Activated naive CD8-positive, alpha-beta T cell treated with anti-CD3 and anti-CD28 coated beads, Interleukin-2, amount 10 ng/mL, durations not matched to agents 7 days and 5 days (primary cell): ENCODE measurements at regions not wholly inside any gene's neighbourhood (a gene's known extent, or its start where the extent isn't known, plus 50 kb on each side); places are given as distances from the start of the nearest gene placed in this dataset.
"Not testable (repeated sequence)": the region's sequence is repeated elsewhere in the genome, so short reads cannot be mapped to it uniquely, and the experiment has no call there.

ENCODE experiments used
- ATAC-seq: fragments of 150-1000 bp; cut with Tn5 transposase; one replicate; pipeline ENCODE4 v1.10.0; 2021; ENCODE audit warnings: low read depth, moderate library complexity
- POLR2A ChIA-PET: fragments of 350-600 bp; sonication (Branson Sonifier 250); formaldehyde crosslinking; loops from one replicate; lab custom pipeline; 2021; ENCODE audit warnings: antibody characterized with exemption; lab: Charles Lee
- DNase-seq: peaks from one replicate; pipeline ENCODE4 v3.0.0; 2021
- H3K27ac Mint-ChIP-seq: one replicate; pipeline ENCODE4 v1.8.0; 2022; ENCODE audit warnings: mild to moderate bottlenecking, mixed read lengths
- H3K27me3 Mint-ChIP-seq: one replicate; pipeline ENCODE4 v1.8.0; 2022; ENCODE audit warnings: mild to moderate bottlenecking, moderate library complexity, mixed read lengths
- H3K36me3 Mint-ChIP-seq: one replicate; pipeline ENCODE4 v1.8.0; 2021; ENCODE audit warnings: mild to moderate bottlenecking, mixed read lengths
- H3K4me1 Mint-ChIP-seq: one replicate; pipeline ENCODE4 v1.8.0; 2021; ENCODE audit warnings: mixed read lengths
- H3K4me3 Mint-ChIP-seq: one replicate; pipeline ENCODE4 v1.8.0; 2022; ENCODE audit warnings: mild to moderate bottlenecking, moderate library complexity, mixed read lengths
- H3K9me3 Mint-ChIP-seq: one replicate; pipeline ENCODE4 v1.8.0; 2021; ENCODE audit warnings: mixed read lengths

DNA sequence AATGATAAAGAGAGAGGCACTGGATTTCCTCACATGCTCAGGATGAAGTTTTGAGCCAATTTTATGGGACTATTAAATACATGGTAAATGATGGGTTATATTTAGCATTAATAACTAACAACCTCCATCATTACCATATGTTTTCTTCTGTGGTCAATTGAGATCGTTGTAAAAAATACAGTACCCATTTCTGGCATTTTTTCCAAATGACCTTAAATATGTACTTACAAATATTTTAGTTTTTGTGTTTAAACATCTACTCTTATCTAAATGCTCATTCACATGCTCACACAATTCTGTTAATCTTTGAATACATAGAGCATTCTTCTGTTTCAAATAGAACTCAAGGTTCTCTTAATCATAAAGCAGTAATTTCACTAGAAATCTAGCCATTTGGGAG lies 330.0 kb upstream of the BRINP3 start:
- DNase-seq: no peak
- peaks cover 12% of the 10 kb centered on the region for H3K9me3 Mint-ChIP-seq
- H3K27ac Mint-ChIP-seq: no peak overlapping the region
- H3K27me3 Mint-ChIP-seq: no peaks in the 10 kb centered on the region
- no peaks in the 10 kb centered on the region for H3K36me3 Mint-ChIP-seq
- no peak overlapping the region for H3K4me3 Mint-ChIP-seq
- POLR2A ChIA-PET: no interaction called here
- no peak for ATAC-seq
- no peaks in the 10 kb centered on the region for H3K4me1 Mint-ChIP-seq

GRCh38 chr1:190808035-190808434 lies 330.4 kb upstream of the BRINP3 start:
- Mint-ChIP-seq H3K27me3 (no peaks in the 10 kb centered on the region), H3K4me1 (no peaks in the 10 kb centered on the region), H3K9me3 (peaks cover 12% of the 10 kb centered on the region), H3K36me3 (no peaks in the 10 kb centered on the region), H3K4me3 (no peak overlapping the region), H3K27ac (no peak overlapping the region)
- no peak for ATAC-seq
- POLR2A ChIA-PET: no interaction called here
- DNase-seq: no peak

DNA sequence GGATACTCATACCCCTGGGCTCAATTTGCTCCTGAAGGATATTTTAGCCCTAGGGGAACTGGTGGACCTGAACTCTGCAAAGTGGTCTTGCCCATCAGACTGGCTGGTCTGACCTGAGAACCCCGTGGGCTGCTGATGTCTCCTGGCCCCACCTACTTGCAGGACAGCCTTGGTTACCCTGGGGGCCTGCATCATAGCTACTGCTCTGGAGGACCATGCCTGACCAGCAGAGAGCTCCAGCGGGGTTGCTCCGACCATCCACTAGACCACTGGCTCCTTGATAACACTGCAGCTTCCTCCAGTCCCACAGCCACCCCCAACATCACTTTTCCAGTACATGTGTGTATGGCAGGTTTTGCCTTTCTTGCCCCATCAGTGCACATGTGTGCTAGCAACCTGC lies 331.6 kb upstream of the BRINP3 start:
- no peak overlapping the region for H3K4me3 Mint-ChIP-seq
- DNase-seq (no peak), ATAC-seq (no peak)
- POLR2A ChIA-PET: no interaction called here
- no peaks in the 10 kb centered on the region for H3K27me3 Mint-ChIP-seq
- no peaks in the 10 kb centered on the region for H3K36me3 Mint-ChIP-seq
- H3K9me3 Mint-ChIP-seq: peaks cover 15% of the 10 kb centered on the region
- H3K4me1 Mint-ChIP-seq: no peaks in the 10 kb centered on the region
- H3K27ac Mint-ChIP-seq: no peak overlapping the region

DNA sequence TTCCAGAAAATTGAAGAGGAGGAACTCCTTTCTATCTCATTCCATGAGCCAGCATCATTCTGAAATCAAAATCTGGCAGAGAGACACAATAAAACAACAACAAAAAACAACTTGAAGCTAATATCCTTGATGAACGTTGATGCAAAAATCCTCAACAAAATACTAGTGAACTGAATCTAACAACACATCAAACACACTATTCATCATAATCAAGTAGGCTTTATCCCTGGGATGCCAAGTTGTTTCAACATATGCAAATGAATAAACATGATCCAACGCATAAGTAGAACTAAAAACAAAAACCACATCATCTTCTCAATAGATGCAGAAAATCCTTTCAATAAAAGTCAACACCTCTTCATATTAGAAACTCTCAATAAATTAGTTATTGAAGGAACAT lies 335.3 kb upstream of the BRINP3 start:
- Mint-ChIP-seq H3K4me1 (no peaks in the 10 kb centered on the region), H3K4me3 (no peak overlapping the region), H3K36me3 (no peaks in the 10 kb centered on the region), H3K27ac (no peak overlapping the region), H3K27me3 (no peaks in the 10 kb centered on the region), H3K9me3 (peaks cover 14% of the 10 kb centered on the region)
- POLR2A ChIA-PET: no interaction called here
- ATAC-seq: no peak
- DNase-seq: no peak

- ATAC-seq (no peak), DNase-seq (no peak)
- no peaks in the 10 kb centered on the region for H3K4me1 Mint-ChIP-seq
- POLR2A ChIA-PET: no interaction called here
- no peak overlapping the region for H3K4me3 Mint-ChIP-seq
- peaks cover 5% of the 10 kb centered on the region for H3K9me3 Mint-ChIP-seq
- no peak overlapping the region for H3K27ac Mint-ChIP-seq
- no peaks in the 10 kb centered on the region for H3K36me3 Mint-ChIP-seq
- H3K27me3 Mint-ChIP-seq: no peaks in the 10 kb centered on the region
These were observed 354.8 kb upstream of the BRINP3 start for GRCh38 chr1:190832511-190832910.

DNA sequence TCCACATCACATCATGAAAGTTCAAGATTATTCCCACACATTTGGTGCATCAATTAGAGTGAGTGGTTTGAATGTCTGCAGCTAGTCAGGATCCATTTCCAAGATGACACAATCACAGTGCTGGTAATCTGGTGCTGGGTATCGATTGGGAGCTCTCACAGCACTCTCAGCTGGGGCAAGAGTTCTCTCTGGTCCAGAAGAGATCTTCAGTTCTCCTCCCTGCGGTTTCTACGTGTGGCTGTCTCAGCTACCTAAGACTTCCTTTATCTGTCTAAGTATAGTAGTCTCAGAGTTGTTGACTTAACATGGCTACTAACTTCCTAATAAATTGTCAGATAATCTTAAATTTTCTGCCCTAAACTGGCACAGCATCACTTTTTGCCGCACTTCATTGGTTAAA lies 358.0 kb upstream of the BRINP3 start:
- Mint-ChIP-seq H3K36me3 (no peaks in the 10 kb centered on the region), H3K27ac (no peak overlapping the region), H3K27me3 (no peaks in the 10 kb centered on the region), H3K9me3 (peaks cover 3% of the 10 kb centered on the region), H3K4me1 (no peaks in the 10 kb centered on the region), H3K4me3 (no peak overlapping the region)
- POLR2A ChIA-PET: no interaction called here
- DNase-seq (no peak), ATAC-seq (no peak)

DNA sequence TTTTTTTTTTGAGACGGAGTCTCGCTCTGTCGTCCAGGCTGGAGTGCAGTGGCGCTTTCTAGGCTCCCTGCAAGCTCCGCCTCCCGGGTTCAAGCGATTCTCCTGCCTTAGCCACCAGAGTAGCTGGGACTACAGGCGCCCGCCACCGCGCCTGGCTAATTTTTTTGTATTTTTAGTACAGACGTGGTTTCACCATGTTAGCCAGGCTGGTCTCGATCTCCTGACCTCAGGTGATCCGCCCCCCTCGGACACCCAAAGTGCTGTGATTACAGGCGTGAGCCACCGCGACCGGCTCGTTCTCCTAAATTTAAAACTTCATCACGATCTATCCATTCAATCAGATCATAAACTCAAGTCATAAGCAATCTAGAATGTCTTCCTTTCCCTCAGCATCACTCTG lies 359.5 kb upstream of the BRINP3 start:
- H3K36me3 Mint-ChIP-seq, H3K27me3 Mint-ChIP-seq, H3K27ac Mint-ChIP-seq, ATAC-seq, POLR2A ChIA-PET, DNase-seq, H3K4me3 Mint-ChIP-seq, H3K4me1 Mint-ChIP-seq, H3K9me3 Mint-ChIP-seq: not testable (repeated sequence)

DNA sequence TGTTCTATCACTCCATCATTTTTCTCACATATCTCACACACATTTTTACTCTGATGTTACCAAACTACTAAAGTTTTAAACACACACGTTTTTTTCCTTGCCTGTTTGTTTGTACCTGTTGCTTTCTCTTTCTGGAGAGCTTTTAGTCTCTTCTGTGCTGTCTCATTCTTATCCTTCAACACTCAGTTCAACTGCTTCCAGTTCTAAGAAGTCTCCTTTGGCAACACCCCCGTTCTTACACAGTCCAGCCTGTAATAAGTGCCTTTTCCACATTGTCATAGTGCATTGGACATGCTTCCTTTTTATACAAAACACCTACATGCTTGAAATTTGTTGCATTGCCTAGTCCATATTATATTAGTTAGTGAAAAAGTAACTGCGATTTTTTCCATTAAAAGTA lies 360.2 kb upstream of the BRINP3 start:
- no peaks in the 10 kb centered on the region for H3K36me3 Mint-ChIP-seq
- ATAC-seq: no peak
- H3K4me3 Mint-ChIP-seq: no peak overlapping the region
- POLR2A ChIA-PET: no interaction called here
- no peak for DNase-seq
- no peaks in the 10 kb centered on the region for H3K4me1 Mint-ChIP-seq
- H3K9me3 Mint-ChIP-seq: peaks cover 3% of the 10 kb centered on the region
- no peak overlapping the region for H3K27ac Mint-ChIP-seq
- no peaks in the 10 kb centered on the region for H3K27me3 Mint-ChIP-seq

GRCh38 chr1:190847166-190847565 lies 369.5 kb upstream of the BRINP3 start:
- DNase-seq: no peak
- Mint-ChIP-seq H3K36me3 (no peaks in the 10 kb centered on the region), H3K9me3 (peaks cover 1% of the 10 kb centered on the region), H3K4me3 (no peak overlapping the region), H3K4me1 (no peaks in the 10 kb centered on the region), H3K27me3 (no peaks in the 10 kb centered on the region), H3K27ac (no peak overlapping the region)
- no peak for ATAC-seq
- POLR2A ChIA-PET: no interaction called here

- DNase-seq (no peak), ATAC-seq (no peak)
- H3K4me1 Mint-ChIP-seq: no peaks in the 10 kb centered on the region
- POLR2A ChIA-PET: no interaction called here
- no peak overlapping the region for H3K27ac Mint-ChIP-seq
- H3K36me3 Mint-ChIP-seq: no peaks in the 10 kb centered on the region
- peaks cover 1% of the 10 kb centered on the region for H3K9me3 Mint-ChIP-seq
- H3K4me3 Mint-ChIP-seq: no peak overlapping the region
- no peaks in the 10 kb centered on the region for H3K27me3 Mint-ChIP-seq
These were observed 371.7 kb upstream of the BRINP3 start for GRCh38 chr1:190849346-190849745.

GRCh38 chr1:190852611-190853010 lies 374.9 kb upstream of the BRINP3 start:
- no peak overlapping the region for H3K4me3 Mint-ChIP-seq
- H3K27ac Mint-ChIP-seq: no peak overlapping the region
- no peaks in the 10 kb centered on the region for H3K36me3 Mint-ChIP-seq
- peaks cover 2% of the 10 kb centered on the region for H3K9me3 Mint-ChIP-seq
- no peak for ATAC-seq
- POLR2A ChIA-PET: no interaction called here
- no peak for DNase-seq
- no peaks in the 10 kb centered on the region for H3K27me3 Mint-ChIP-seq
- no peaks in the 10 kb centered on the region for H3K4me1 Mint-ChIP-seq

DNA sequence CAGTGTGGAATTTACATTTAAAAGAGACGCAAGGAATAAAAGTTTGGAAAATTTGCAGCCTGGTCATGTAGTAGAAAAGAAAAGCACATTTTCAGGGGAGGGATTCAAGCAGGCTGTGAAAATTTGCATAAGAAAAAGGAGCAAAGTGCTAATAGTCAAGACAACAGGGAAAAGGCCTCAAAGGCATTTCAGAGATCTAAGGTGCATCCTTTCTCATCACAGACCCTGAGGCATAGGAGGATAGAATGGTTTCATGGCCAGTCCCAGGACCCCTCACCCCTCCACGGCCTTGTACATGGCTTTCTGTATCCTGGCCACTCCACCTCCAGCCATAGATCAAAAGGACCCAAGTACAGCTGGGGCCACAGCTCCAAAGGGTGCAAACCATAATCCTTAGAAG lies 380.5 kb upstream of the BRINP3 start:
- POLR2A ChIA-PET: no interaction called here
- Mint-ChIP-seq H3K27me3 (no peaks in the 10 kb centered on the region), H3K27ac (no peak overlapping the region), H3K36me3 (no peaks in the 10 kb centered on the region), H3K9me3 (peaks cover 1% of the 10 kb centered on the region), H3K4me3 (no peak overlapping the region), H3K4me1 (no peaks in the 10 kb centered on the region)
- ATAC-seq (no peak), DNase-seq (no peak)

DNA sequence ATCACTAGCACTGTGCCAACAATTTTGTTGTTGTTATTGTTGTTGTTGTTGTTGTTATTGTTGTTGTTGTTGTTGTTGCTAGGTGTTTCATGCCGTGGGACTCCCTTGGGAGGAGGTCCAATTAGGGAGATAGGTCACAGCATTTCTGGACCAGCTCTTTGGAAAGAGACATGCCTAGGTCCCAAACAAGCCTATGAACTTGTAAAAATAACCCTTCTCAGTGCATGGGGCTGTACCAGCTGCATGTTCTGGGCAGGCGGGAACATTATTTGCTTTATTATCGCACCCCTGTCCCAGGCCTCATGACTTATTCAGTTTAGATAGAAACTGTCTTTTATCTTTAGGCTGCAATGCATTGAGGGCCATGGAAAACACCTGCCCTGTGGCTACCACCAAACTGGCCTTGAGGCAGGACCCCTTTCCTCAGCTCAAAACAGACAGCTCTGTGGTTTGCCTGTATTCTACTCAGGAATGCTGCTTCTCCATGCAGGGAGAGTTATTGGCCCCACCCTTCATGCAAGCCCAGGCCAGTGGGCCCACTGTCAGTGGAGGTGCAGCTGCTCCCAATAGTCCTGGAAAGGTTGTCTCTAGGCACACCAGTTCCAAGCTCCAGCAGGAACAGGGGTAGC lies 386.5 kb upstream of the BRINP3 start:
- H3K4me1 Mint-ChIP-seq: no peaks in the 10 kb centered on the region
- DNase-seq (no peak), ATAC-seq (no peak)
- POLR2A ChIA-PET: no interaction called here
- no peaks in the 10 kb centered on the region for H3K27me3 Mint-ChIP-seq
- H3K36me3 Mint-ChIP-seq: no peaks in the 10 kb centered on the region
- no peak overlapping the region for H3K27ac Mint-ChIP-seq
- H3K4me3 Mint-ChIP-seq: no peak overlapping the region
- no peaks in the 10 kb centered on the region for H3K9me3 Mint-ChIP-seq

- Mint-ChIP-seq H3K9me3 (no peaks in the 10 kb centered on the region), H3K36me3 (no peaks in the 10 kb centered on the region), H3K27ac (no peak overlapping the region), H3K4me3 (no peak overlapping the region), H3K4me1 (no peaks in the 10 kb centered on the region), H3K27me3 (no peaks in the 10 kb centered on the region)
- POLR2A ChIA-PET: interaction anchor here (0.7 kb wide), 1 partner anchor 140 kb away, joined by 3 read pairs; no protein-coding TSS in a partner anchor
- no peak for ATAC-seq
- DNase-seq: no peak
These were observed 402.7 kb upstream of the BRINP3 start for GRCh38 chr1:190880352-190880751.

DNA sequence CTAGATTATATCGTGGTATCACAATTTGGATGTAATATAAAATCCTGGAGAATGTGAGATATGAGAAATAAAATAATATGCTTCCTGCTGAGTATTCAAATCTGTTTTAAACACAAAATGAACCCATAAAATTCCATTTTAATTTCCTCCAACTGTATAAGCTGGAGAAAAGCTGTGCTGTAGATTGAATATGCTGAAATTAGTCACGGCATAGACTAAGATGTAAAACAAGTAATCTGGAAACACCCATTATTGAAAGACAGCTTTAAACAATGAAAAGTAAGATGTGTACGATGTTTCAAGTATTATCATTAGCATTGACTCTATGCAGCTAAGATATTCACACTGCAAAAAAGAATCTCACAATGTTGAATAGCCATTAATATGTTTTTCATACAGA lies 403.4 kb upstream of the BRINP3 start:
- H3K36me3 Mint-ChIP-seq: no peaks in the 10 kb centered on the region
- DNase-seq (no peak), ATAC-seq (no peak)
- H3K4me3 Mint-ChIP-seq: no peak overlapping the region
- POLR2A ChIA-PET: interaction anchor here (0.7 kb wide), 1 partner anchor 140 kb away, joined by 3 read pairs; no protein-coding TSS in a partner anchor
- H3K27ac Mint-ChIP-seq: no peak overlapping the region
- H3K4me1 Mint-ChIP-seq: no peaks in the 10 kb centered on the region
- no peaks in the 10 kb centered on the region for H3K9me3 Mint-ChIP-seq
- no peaks in the 10 kb centered on the region for H3K27me3 Mint-ChIP-seq
